ENCODE measurements at regions not wholly inside any gene's neighbourhood (a gene's known extent, or its start where the extent isn't known, plus 50 kb on each side); places are given as distances from the start of the nearest gene placed in this dataset.

DNA sequence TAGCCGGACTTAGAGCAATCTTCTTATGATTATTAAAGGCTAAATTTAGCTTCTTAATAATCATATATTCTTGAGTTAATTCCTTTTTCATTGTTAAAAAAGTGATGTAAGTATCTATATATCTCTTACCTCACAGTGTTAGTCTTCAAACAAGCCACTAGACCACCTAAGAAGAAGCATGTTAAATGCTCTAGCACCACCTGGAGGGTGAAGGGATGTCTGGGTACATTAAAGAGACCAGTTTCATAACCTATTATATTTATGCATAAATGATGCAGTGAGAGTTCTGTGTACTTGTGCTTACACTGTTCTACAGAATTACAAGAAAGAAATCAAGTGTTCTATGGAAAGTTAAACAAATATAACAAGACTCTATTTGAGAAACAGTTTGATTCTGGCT is 55.9 kb upstream of the SLCO6A1 start:
- H4K5ac ChIP-seq (ENCODE audit: low read depth, low read length): no peak overlapping the region
- no peak overlapping the region for H2BK5ac ChIP-seq (ENCODE audit: low read depth, low read length, poor library complexity, severe bottlenecking)
- ChIA-PET POLR2A (ENCODE audit: unreplicated experiment) (no interaction called here), CTCF (no interaction called here)
- no peak for DNase-seq
- H2BK120ac ChIP-seq (ENCODE audit: low read depth, low read length): no peak overlapping the region
- no peaks in the 10 kb centered on the region for H3K27me3 ChIP-seq (ENCODE audit: control insufficient read depth, insufficient read depth, low read length)
- H3K9me3 ChIP-seq (ENCODE audit: control insufficient read depth, insufficient read depth, low read length): no peaks in the 10 kb centered on the region
- no peak overlapping the region for H3K56ac ChIP-seq (ENCODE audit: extremely low read depth, insufficient read depth, low read length)
- H3K4me1 ChIP-seq (ENCODE audit: control insufficient read depth, insufficient read depth, low read length): no peaks in the 10 kb centered on the region
- no peak overlapping the region for H3K18ac ChIP-seq (ENCODE audit: low read depth, low read length)
- BruUV-seq (replicated peaks): no TSS peak
- no peak overlapping the region for H3K4me3 ChIP-seq (ENCODE audit: insufficient read depth, low read depth, low read length)
- no peak overlapping the region for H3K14ac ChIP-seq (replicated peaks; ENCODE audit: low read depth, low read length)
- H3K4me2 ChIP-seq (ENCODE audit: low read depth, low read length): no peak overlapping the region
- TF ChIP-seq MXI1 (IDR thresholded peaks at IDR 0.05; ENCODE audit: borderline replicate concordance, low read depth, low read length) (no peak), CEBPB (IDR thresholded peaks at IDR 0.05; ENCODE audit: low read depth, low read length) (no peak), POLR2A (IDR thresholded peaks at IDR 0.05; ENCODE audit: low read depth, low read length) (no peak), CHD1 (IDR thresholded peaks at IDR 0.05; ENCODE audit: low read depth, low read length) (no peak)
- TF ChIP-seq, protein P1, sequence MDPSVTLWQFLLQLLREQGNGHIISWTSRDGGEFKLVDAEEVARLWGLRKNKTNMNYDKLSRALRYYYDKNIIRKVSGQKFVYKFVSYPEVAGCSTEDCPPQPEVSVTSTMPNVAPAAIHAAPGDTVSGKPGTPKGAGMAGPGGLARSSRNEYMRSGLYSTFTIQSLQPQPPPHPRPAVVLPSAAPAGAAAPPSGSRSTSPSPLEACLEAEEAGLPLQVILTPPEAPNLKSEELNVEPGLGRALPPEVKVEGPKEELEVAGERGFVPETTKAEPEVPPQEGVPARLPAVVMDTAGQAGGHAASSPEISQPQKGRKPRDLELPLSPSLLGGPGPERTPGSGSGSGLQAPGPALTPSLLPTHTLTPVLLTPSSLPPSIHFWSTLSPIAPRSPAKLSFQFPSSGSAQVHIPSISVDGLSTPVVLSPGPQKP (IDR thresholded peaks at IDR 0.05; ENCODE audit: borderline replicate concordance, low read depth, low read length): no peak
- no peak overlapping the region for H2AK9ac ChIP-seq (replicated peaks; ENCODE audit: low read depth, low read length, poor library complexity)
- no peaks in the 10 kb centered on the region for H4K20me1 ChIP-seq (ENCODE audit: insufficient read depth, low read length)
- H3K9me1 ChIP-seq (ENCODE audit: insufficient read depth, low read length): no peaks in the 10 kb centered on the region
- no peak overlapping the region for H4K8ac ChIP-seq (ENCODE audit: low read depth in 2 of 2, low read length in 2 of 2)
- H2BK15ac ChIP-seq (ENCODE audit: low read depth, low read length): no peak overlapping the region
- no peak overlapping the region for H4K91ac ChIP-seq (ENCODE audit: insufficient read depth, low read depth, low read length)
- H3K79me1 ChIP-seq (ENCODE audit: low read depth in 1 of 2, low read length in 2 of 2): no peaks in the 10 kb centered on the region
- intact Hi-C loops (cut with micrococcal nuclease) (no loop called here), in situ Hi-C loops (cut with MboI; ENCODE audit: low sequenced_read_pairs) (no loop called here), dilution Hi-C loops (cut with HindIII; ENCODE audit: low sequenced_read_pairs, unreplicated experiment) (no loop called here)
- no peak overlapping the region for H2AK5ac ChIP-seq (ENCODE audit: low read depth, low read length)
- no peak overlapping the region for H3K4ac ChIP-seq (ENCODE audit: low read depth, low read length)
- no peaks in the 10 kb centered on the region for H3K36me3 ChIP-seq (ENCODE audit: control insufficient read depth, insufficient read depth, low read length)
- no peak overlapping the region for H3K9ac ChIP-seq (ENCODE audit: low read depth, low read length)
- no peak overlapping the region for H3K23ac ChIP-seq (ENCODE audit: low read depth, low read length)
- H2BK20ac ChIP-seq (ENCODE audit: low read depth, low read length): no peak overlapping the region
- no peak overlapping the region for H3K27ac ChIP-seq (ENCODE audit: insufficient read depth, low read length)
- no peak overlapping the region for H2AFZ ChIP-seq (replicated peaks; ENCODE audit: low read length, poor library complexity)
- ATAC-seq (ENCODE audit: low read depth): no peak
- no CpG with 5 or more reads among the region's 1 CpG for WGBS, 2 experiments (ENCODE audit: extremely low coverage in 2 of 2, insufficient read length in 1 of 2)

All from IMR-90 (cell line).